H1 (cell line): ENCODE measurements at regions not wholly inside any gene's neighbourhood (a gene's known extent, or its start where the extent isn't known, plus 50 kb on each side); places are given as distances from the start of the nearest gene placed in this dataset.

Experiments used
- CTCF ChIA-PET: fragments of 300-600 bp; sonication (Branson Sonifier 250); formaldehyde crosslinking; loops from one replicate; lab custom pipeline; 2021; ENCODE audit not compliant: partially characterized antibody; lab: Charles Lee
- POLR2A ChIA-PET: fragments of 300-600 bp; sonication (Branson Sonifier 250); formaldehyde crosslinking; loops from one replicate; lab custom pipeline; 2021; ENCODE audit warnings: inconsistent platforms; ENCODE audit not compliant: partially characterized antibody; lab: Charles Lee
- DNase-seq, 2 experiments: peaks; one replicate each; pipeline versions ENCODE4 v3.0.0 to v3.0.0-alpha.2; 2010 to 2022; ENCODE audit warnings: low spot score in 2 of 2, low read depth in 1 of 2, mixed read lengths in 1 of 2
- FAIRE-seq: peaks from 2 replicates; lab custom pipeline; 2011; peaks lifted over from hg19 to GRCh38; lab: Jason Lieb, UNC
- H2AFZ ChIP-seq: 2 replicates; pipeline ENCODE4 v1.8.1; 2012; ENCODE audit warnings: low read length, inconsistent platforms
- H2AK5ac ChIP-seq: 2 replicates; pipeline ENCODE4 v1.6.1; 2013; ENCODE audit warnings: low read depth, low read length
- H2BK120ac ChIP-seq: replicated peaks from 2 replicates; pipeline ENCODE3; 2013; ENCODE audit warnings: low read depth, low read length, inconsistent platforms
- H2BK12ac ChIP-seq: 2 replicates; pipeline ENCODE4 v1.6.1; 2013; ENCODE audit warnings: low read depth, low read length
- H2BK15ac ChIP-seq: 2 replicates; pipeline ENCODE4 v1.6.1; 2013; ENCODE audit warnings: low read length
- H2BK20ac ChIP-seq: 2 replicates; pipeline ENCODE4 v1.6.1; 2013; ENCODE audit warnings: low read length
- H2BK5ac ChIP-seq: 2 replicates; pipeline ENCODE4 v1.6.1; 2013; ENCODE audit warnings: low read depth, low read length
- H3K14ac ChIP-seq: 2 replicates; pipeline ENCODE4 v1.6.1; 2013; ENCODE audit warnings: inconsistent platforms; ENCODE audit not compliant: insufficient read length
- H3K18ac ChIP-seq: 2 replicates; pipeline ENCODE4 v1.6.1; 2013; ENCODE audit warnings: low read length; ENCODE audit errors: extremely low read depth
- H3K23ac ChIP-seq: 2 replicates; pipeline ENCODE4 v1.6.1; 2013; ENCODE audit warnings: inconsistent platforms; ENCODE audit not compliant: insufficient read length
- H3K23me2 ChIP-seq: 2 replicates; pipeline ENCODE4 v1.6.1; 2013; ENCODE audit warnings: low read depth, low read length
- H3K27ac ChIP-seq: 2 replicates; pipeline ENCODE4 v1.6.1; 2011; ENCODE audit warnings: low read depth, low read length, inconsistent platforms
- H3K27me3 ChIP-seq, 4 experiments: replicated peaks in 1 of 4; 1 replicate in 1 of 4; 2 replicates in 3 of 4; pipeline versions ENCODE4 v1.6.1 to v1.8.1; 2011 to 2013; ENCODE audit warnings: low read length in 3 of 4, mild to moderate bottlenecking in 3 of 4, inconsistent platforms in 2 of 4, mixed read lengths in 2 of 4, moderate library complexity in 1 of 4; ENCODE audit not compliant: control insufficient read depth in 3 of 4, insufficient read depth in 3 of 4; ENCODE audit errors: extremely low read depth in 1 of 4
- H3K36me3 ChIP-seq, 4 experiments: 2 replicates each; pipeline versions ENCODE4 v1.6.1 to v1.8.1; 2011 to 2013; ENCODE audit warnings: mild to moderate bottlenecking in 4 of 4, low read length in 3 of 4, moderate library complexity in 2 of 4, control low read depth in 1 of 4, inconsistent platforms in 1 of 4; ENCODE audit not compliant: insufficient read depth in 4 of 4, control insufficient read depth in 2 of 4
- H3K4ac ChIP-seq: replicated peaks from 2 replicates; pipeline ENCODE3; 2013; ENCODE audit warnings: low read length, low read depth, mixed read lengths, inconsistent platforms; ENCODE audit not compliant: insufficient read length
- H3K4me1 ChIP-seq, 4 experiments: replicated peaks in 1 of 4; 1 replicate in 1 of 4; 2 replicates in 3 of 4; pipeline versions ENCODE4 v1.6.1 to v1.8.1; 2011 to 2013; ENCODE audit warnings: low read length in 3 of 4, inconsistent platforms in 2 of 4, mixed read lengths in 1 of 4; ENCODE audit not compliant: insufficient read depth in 4 of 4, control insufficient read depth in 3 of 4
- H3K4me2 ChIP-seq, 2 experiments: 2 replicates each; pipeline versions ENCODE4 v1.6.1 to v1.8.1; 2011 to 2013; ENCODE audit warnings: low read depth in 2 of 2, low read length in 2 of 2, control low read depth in 1 of 2, inconsistent platforms in 1 of 2, mild to moderate bottlenecking in 1 of 2; ENCODE audit not compliant: insufficient read depth in 1 of 2
- H3K4me3 ChIP-seq, 4 experiments: fragments of 200-600, 300-600 bp in 1 of 4; sonication (generic), shearing (Covaris generic), sonication (Bioruptor Twin) in 1 of 4; 2 replicates each; pipeline versions ENCODE4 v1.5.1 to v1.8.1; 2011 to 2016; ENCODE audit warnings: low read length in 4 of 4, low read depth in 3 of 4, control low read depth in 2 of 4, inconsistent platforms in 2 of 4, mild to moderate bottlenecking in 2 of 4, mixed read lengths in 1 of 4, moderate library complexity in 1 of 4; ENCODE audit not compliant: insufficient read depth in 2 of 4; ENCODE audit errors: extremely low read depth in 1 of 4
- H3K56ac ChIP-seq: replicated peaks from 2 replicates; pipeline ENCODE3; 2013; ENCODE audit warnings: low read depth, mild to moderate bottlenecking, mixed read lengths, low read length, inconsistent platforms; ENCODE audit not compliant: insufficient read length
- H3K79me1 ChIP-seq: 2 replicates; pipeline ENCODE4 v1.6.1; 2013; ENCODE audit warnings: low read depth, low read length, control low read depth
- H3K79me2 ChIP-seq, 2 experiments: 2 replicates each; pipeline versions ENCODE4 v1.6.1 to v1.8.1; 2012 to 2013; ENCODE audit warnings: low read length in 2 of 2, mild to moderate bottlenecking in 2 of 2, inconsistent platforms in 1 of 2; ENCODE audit not compliant: insufficient read depth in 2 of 2, control insufficient read depth in 1 of 2
- H3K9ac ChIP-seq, 4 experiments: replicated peaks in 1 of 4; 1 replicate in 1 of 4; 2 replicates in 3 of 4; pipeline versions ENCODE4 v1.6.1 to v1.8.1; 2011 to 2013; ENCODE audit warnings: low read depth in 3 of 4, low read length in 3 of 4, control low read depth in 2 of 4, mild to moderate bottlenecking in 2 of 4, moderate library complexity in 2 of 4, inconsistent platforms in 1 of 4; ENCODE audit errors: extremely low read depth in 1 of 4
- H3K9me3 ChIP-seq, 2 experiments: 2 replicates each; pipeline versions ENCODE4 v1.6.1 to v1.8.1; 2012 to 2013; ENCODE audit warnings: mild to moderate bottlenecking in 2 of 2, moderate library complexity in 2 of 2, control low read depth in 1 of 2, inconsistent platforms in 1 of 2, low read depth in 1 of 2, low read length in 1 of 2, mixed read lengths in 1 of 2; ENCODE audit not compliant: insufficient read depth in 2 of 2
- H4K20me1 ChIP-seq, 2 experiments: replicated peaks in 1 of 2; 2 replicates each; pipeline versions ENCODE3 to v1.8.1; 2011 to 2013; ENCODE audit warnings: inconsistent platforms in 2 of 2, low read length in 2 of 2, mild to moderate bottlenecking in 1 of 2; ENCODE audit not compliant: insufficient read depth in 2 of 2, control insufficient read depth in 1 of 2
- H4K5ac ChIP-seq: 2 replicates; pipeline ENCODE4 v1.6.1; 2013; ENCODE audit warnings: low read length, low read depth, mixed read lengths, inconsistent platforms; ENCODE audit not compliant: insufficient read length
- H4K8ac ChIP-seq: 2 replicates; pipeline ENCODE4 v1.8.0; 2013; ENCODE audit warnings: mild to moderate bottlenecking, moderate library complexity, low read length, inconsistent platforms; ENCODE audit not compliant: insufficient read depth; ENCODE audit errors: extremely low read depth
- H4K91ac ChIP-seq: replicated peaks from 2 replicates; pipeline ENCODE3; 2013; ENCODE audit warnings: low read length, mixed read lengths, inconsistent platforms; ENCODE audit not compliant: insufficient read length
- PHF8 ChIP-seq: fragments of 200-600 bp; sonication (generic); conservative IDR thresholded peaks from 2 replicates; pipeline ENCODE4 v1.7.1; 2012; ENCODE audit warnings: low read depth, mild to moderate bottlenecking, inconsistent platforms, low read length, moderate library complexity
- POLR2AphosphoS5 ChIP-seq: IDR thresholded peaks from 2 replicates; pipeline ENCODE4 v1.6.1; 2011; ENCODE audit warnings: low read depth, low read length
- TAF1 ChIP-seq: IDR thresholded peaks from 2 replicates; pipeline ENCODE4 v1.6.1; 2011; ENCODE audit warnings: mild to moderate bottlenecking, low read depth, low read length
- TBP ChIP-seq: IDR thresholded peaks from 2 replicates; pipeline ENCODE4 v1.6.1; 2011; ENCODE audit warnings: low read depth, low read length, improper control_type of control experiment
- TEAD4 ChIP-seq: IDR thresholded peaks from 2 replicates; pipeline ENCODE4 v1.6.1; 2012; ENCODE audit warnings: low read depth, low read length, inconsistent platforms, mixed read lengths
- YY1 ChIP-seq: IDR thresholded peaks from 2 replicates; pipeline ENCODE4 v1.6.1; 2011; ENCODE audit warnings: low read depth, mild to moderate bottlenecking, low read length
- WGBS, 2 experiments: shearing (Covaris generic) in 1 of 2; methylation state at CpG; one replicate each; pipeline versions ENCODE4 v1.1.6 to v1.1.7; 2013 to 2015; ENCODE audit warnings: low lambda C conversion rate in 2 of 2, mixed read lengths in 2 of 2, inconsistent platforms in 1 of 2, low coverage in 1 of 2, missing lambda C conversion rate in 1 of 2; ENCODE audit not compliant: insufficient replicate concordance in 2 of 2, insufficient coverage in 1 of 2, insufficient read length in 1 of 2; ENCODE audit errors: extremely low coverage in 1 of 2, missing lambda C conversion rate in 1 of 2; 5-methylcytosine and 5-hydroxymethylcytosine counted together

DNA sequence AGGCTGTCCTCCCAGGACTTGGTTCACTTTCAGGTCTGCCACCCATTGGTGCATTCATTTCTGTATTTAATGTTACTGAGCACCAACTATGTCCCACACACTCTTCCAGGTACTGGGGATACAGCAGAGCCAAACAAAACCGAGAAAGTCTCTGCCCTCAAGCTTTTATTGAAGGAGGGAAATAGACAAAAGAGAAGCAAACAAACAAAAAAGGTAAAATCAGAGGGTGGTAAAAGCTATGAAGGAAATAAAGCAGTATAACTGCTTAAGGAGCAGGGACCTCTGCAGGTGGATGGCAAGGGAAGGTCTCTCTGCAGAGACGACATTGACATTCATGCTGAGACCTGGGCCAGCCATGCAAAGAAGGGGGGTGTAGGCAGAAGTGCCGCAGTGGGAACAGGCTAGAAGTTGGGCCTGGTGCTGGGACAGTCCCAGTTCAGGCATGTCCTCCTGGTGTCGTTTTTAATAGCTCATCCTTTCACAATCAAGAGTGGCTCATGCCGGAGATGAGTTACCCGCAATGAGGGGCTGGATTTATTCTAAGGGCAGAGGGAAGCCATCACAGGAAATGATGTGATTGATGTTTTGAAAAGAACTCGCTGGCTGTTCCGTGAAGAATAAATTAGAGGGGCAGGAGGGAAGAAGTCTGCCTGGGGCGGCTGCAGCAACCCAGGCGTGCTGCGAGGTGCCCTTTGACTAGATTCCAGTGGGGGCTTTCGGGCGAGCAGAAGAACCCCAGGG is 72.8 kb downstream of the IRF2BPL start:
- H2BK20ac ChIP-seq, result peak overlapping the region; percentile 27; the same call in 1 of the 2 replicates
- DNase-seq (no peak), FAIRE-seq (no peak)
- no peak overlapping the region for H3K14ac ChIP-seq
- H3K9me3 ChIP-seq, result no peaks in the 10 kb centered on the region
- 11% methylated on average over 13 of the region's 13 CpGs; no CpG with 5 or more reads in 1 of the 2 experiments for WGBS, 2 experiments
- H2BK5ac ChIP-seq, result peak overlapping the region; percentile 86
- peak overlapping the region; percentile 93 for H4K8ac ChIP-seq
- peak overlapping the region; percentile 12 to 70 (median 66) for H3K9ac ChIP-seq
- ChIA-PET POLR2A (interaction anchor here (0.8 to 5.3 kb wide), 19 partner anchors 8 to 132 kb away, joined by 3 to 29 read pairs (median 4); no protein-coding TSS in a partner anchor), CTCF (interaction anchor here (0.9 to 5.6 kb wide), 25 partner anchors 12 to 115 kb away, joined by 3 to 108 read pairs (median 4); no protein-coding TSS in a partner anchor)
- peak overlapping the region; percentile 11 to 48 (median 20); a peak in 4 of 8 replicates for H3K4me3 ChIP-seq
- H2AFZ ChIP-seq, result no peak overlapping the region
- H3K56ac ChIP-seq, result peak overlapping the region; percentile 62
- peak overlapping the region; percentile 63; the same call in 1 of the 2 replicates for H2BK15ac ChIP-seq
- peak overlapping the region; percentile 40 for H2AK5ac ChIP-seq
- H3K23me2 ChIP-seq, result peaks cover 3% of the 10 kb centered on the region
- H3K23ac ChIP-seq, result no peak overlapping the region
- no peaks in the 10 kb centered on the region for H4K20me1 ChIP-seq
- TF ChIP-seq TEAD4 (no peak), TBP (no peak), TAF1 (peak; percentile 21; the same call in 1 of the 2 replicates), YY1 (peak; percentile 33; the same call in 1 of the 2 replicates), PHF8 (peak; percentile 40; the same call in 1 of the 2 replicates), POLR2AphosphoS5 (0 out of 2 replicates have a peak, but pooled peaks have one; percentile 13)
- no peaks in the 10 kb centered on the region for H3K79me1 ChIP-seq
- H3K4me1 ChIP-seq, result peaks cover 31 to 43% (median 35%) of the 10 kb centered on the region in 4 experiments
- no peaks in the 10 kb centered on the region for H3K36me3 ChIP-seq
- no peaks in the 10 kb centered on the region for H3K79me2 ChIP-seq
- peak overlapping the region; percentile 89 for H4K91ac ChIP-seq
- H4K5ac ChIP-seq, result peak overlapping the region; percentile 7
- H3K27me3 ChIP-seq, result no peaks in the 10 kb centered on the region
- H2BK12ac ChIP-seq, result peak overlapping the region; percentile 70
- H3K18ac ChIP-seq, result peak overlapping the region; percentile 41
- peak overlapping the region; percentile 74 to 75 for H3K4me2 ChIP-seq
- peak overlapping the region; percentile 95 for H2BK120ac ChIP-seq
- H3K27ac ChIP-seq, result peak overlapping the region; percentile 78
- peak overlapping the region; percentile 92 for H3K4ac ChIP-seq
